K562 (cell line): ENCODE measurements at regions not wholly inside any gene's neighbourhood (a gene's known extent, or its start where the extent isn't known, plus 50 kb on each side); places are given as distances from the start of the nearest gene placed in this dataset.

Experiments used
- ATAC-seq: fragments of 200-7000 bp; cut with Tn5 transposase; 3 replicates; pipeline ENCODE4 v1.9.1; 2020; ENCODE audit warnings: moderate library complexity
- BruUV-seq: library from RNA; stranded (reverse); fragments of 400-500 nt; replicated peaks from 2 replicates; lab custom pipeline; 2021; lab: Mats Ljungman, UMichigan
- CTCF ChIA-PET: fragments of 300-600 bp; formaldehyde crosslinking; extraction: SDS; loops from one replicate; lab custom pipeline; 2021; ENCODE audit warnings: low intra/inter-chr PET ratio; lab: Yijun Ruan, JAX
- POLR2A ChIA-PET: fragments of 300-600, 350-650 bp; sonication (Branson Sonifier 250); formaldehyde crosslinking; extraction: SDS; loops from one replicate; lab custom pipeline; 2021; ENCODE audit warnings: antibody characterized with exemption, inconsistent platforms; lab: Yijun Ruan, JAX
- DNase-seq, 4 experiments: peaks; one replicate each; pipeline versions ENCODE4 v3.0.0 to v3.0.0-alpha.2; 2011 to 2018; ENCODE audit warnings: low spot score in 3 of 4, mixed read lengths in 3 of 4; ENCODE audit errors: extremely low read depth in 1 of 4
- FAIRE-seq: peaks from 2 replicates; lab custom pipeline; 2011; peaks lifted over from hg19 to GRCh38; lab: Jason Lieb, UNC
- H2AFZ ChIP-seq: 2 replicates; pipeline ENCODE4 v1.6.0; 2011; ENCODE audit warnings: low read depth, low read length, control low read depth, inconsistent platforms
- H3K27ac ChIP-seq: fragments of 200-600 bp; 3 replicates; pipeline ENCODE4 v1.8.0; 2011; ENCODE audit warnings: low read depth, mild to moderate bottlenecking, control low read depth, inconsistent platforms, low read length, moderate library complexity, mixed read lengths; ENCODE audit errors: extremely low read depth
- H3K27me3 ChIP-seq, 2 experiments: fragments of 300-600 bp in 1 of 2; 2 replicates in 1 of 2; 3 replicates in 1 of 2; pipeline versions ENCODE4 v1.6.0 to v1.8.0; 2011; ENCODE audit warnings: inconsistent platforms in 2 of 2, low read length in 2 of 2, mild to moderate bottlenecking in 1 of 2, mixed read lengths in 1 of 2, moderate library complexity in 1 of 2; ENCODE audit not compliant: control insufficient read depth in 2 of 2, insufficient read depth in 2 of 2
- H3K36me3 ChIP-seq: fragments of 300-600 bp; 3 replicates; pipeline ENCODE4 v1.8.0; 2011; ENCODE audit warnings: mild to moderate bottlenecking, low read length, inconsistent platforms; ENCODE audit not compliant: control insufficient read depth, insufficient read depth
- H3K4me1 ChIP-seq, 2 experiments: fragments of 200-600 bp in 1 of 2; replicated peaks in 1 of 2; 2 replicates in 1 of 2; 3 replicates in 1 of 2; pipeline versions ENCODE4 v1.5.1 to v1.8.0; 2011; ENCODE audit warnings: inconsistent platforms in 2 of 2, low read length in 2 of 2, mild to moderate bottlenecking in 1 of 2, mixed read lengths in 1 of 2, moderate library complexity in 1 of 2; ENCODE audit not compliant: control insufficient read depth in 2 of 2, insufficient read depth in 2 of 2
- H3K4me2 ChIP-seq: 2 replicates; pipeline ENCODE4 v1.6.1; 2011; ENCODE audit warnings: low read length, control low read depth, inconsistent platforms, mixed read lengths; ENCODE audit not compliant: insufficient read depth
- H3K4me3 ChIP-seq: fragments of 200-600 bp; sonication (generic), shearing (Covaris generic); 2 replicates; pipeline ENCODE4 v1.5.1; 2016; ENCODE audit warnings: control low read depth, inconsistent platforms
- H3K79me2 ChIP-seq: fragments of 200-600 bp; 3 replicates; pipeline ENCODE4 v1.8.0; 2011; ENCODE audit warnings: low read length, inconsistent platforms; ENCODE audit not compliant: control insufficient read depth, insufficient read depth
- H3K9ac ChIP-seq, 2 experiments: 2 replicates each; pipeline versions ENCODE4 v1.6.0 to v1.6.1; 2011; ENCODE audit warnings: low read depth in 2 of 2, low read length in 2 of 2, control low read depth in 1 of 2, inconsistent platforms in 1 of 2, mild to moderate bottlenecking in 1 of 2, mixed read lengths in 1 of 2; ENCODE audit not compliant: insufficient read depth in 1 of 2
- H3K9me1 ChIP-seq: one replicate; pipeline ENCODE4 v1.6.0; 2011; ENCODE audit warnings: inconsistent platforms, mild to moderate bottlenecking, low read length, moderate library complexity; ENCODE audit not compliant: control insufficient read depth, insufficient read depth
- H3K9me3 ChIP-seq: replicated peaks from 2 replicates; pipeline ENCODE4 v1.5.1; 2011; ENCODE audit warnings: low read depth, low read length, inconsistent platforms; ENCODE audit not compliant: control insufficient read depth, insufficient read depth
- H4K20me1 ChIP-seq: replicated peaks from 2 replicates; pipeline ENCODE4 v1.6.1; 2011; ENCODE audit warnings: low read length, inconsistent platforms, mixed read lengths; ENCODE audit not compliant: control insufficient read depth, insufficient read depth
- TFAM ChIP-seq: fragments of 250-450 bp; sonication (Bioruptor Pico); conservative IDR thresholded peaks from 2 replicates; pipeline ENCODE4 v1.5.0; 2021; ENCODE audit warnings: mild to moderate bottlenecking, moderate library complexity
- YBX1 ChIP-seq: fragments of 450-650 bp; IDR thresholded peaks from 2 replicates; pipeline ENCODE4 v1.7.1; 2016; ENCODE audit warnings: mild to moderate bottlenecking
- ZBTB7A ChIP-seq: IDR thresholded peaks from 2 replicates; pipeline ENCODE4 v1.6.1; 2011; ENCODE audit warnings: low read depth, mild to moderate bottlenecking, low read length, moderate library complexity, borderline replicate concordance; ENCODE audit not compliant: control insufficient read depth
- WGBS: fragments of 100-300 bp; shearing (Covaris generic); methylation state at CpG from one replicate; pipeline ENCODE4 v1.1.6; 2016; ENCODE audit warnings: low coverage, mixed read lengths; ENCODE audit not compliant: insufficient coverage; ENCODE audit errors: missing lambda C conversion rate; 5-methylcytosine and 5-hydroxymethylcytosine counted together
- in situ Hi-C: fragments of 300-500 bp; cut with MboI; formaldehyde crosslinking; loops from 4 replicates; pipeline ENCODE4 v1.15.0; 2018; ENCODE audit warnings: inconsistent platforms, mixed read lengths
- intact Hi-C: fragments of 100-400 bp; cut with micrococcal nuclease; formaldehyde crosslinking; loops from 2 replicates; pipeline ENCODE4 v1.14.2; 2022
- TF ChIP-seq, protein P1 (sequence below), 3 experiments: fragments of 200-800 bp in 1 of 3; fragments of 250-450 bp in 1 of 3; fragments of 450-650 bp in 1 of 3; sonication (Bioruptor Pico) in 1 of 3; sonication (Bioruptor generic) in 1 of 3; formaldehyde crosslinking in 1 of 3; IDR thresholded peaks; 2 replicates each; pipeline versions ENCODE4 v1.6.1 to v1.8.0; 2016 to 2022; ENCODE audit warnings: mild to moderate bottlenecking in 2 of 3, missing genetic modification characterization in 2 of 3, missing compliant biosample characterization in 1 of 3, moderate library complexity in 1 of 3

DNA sequence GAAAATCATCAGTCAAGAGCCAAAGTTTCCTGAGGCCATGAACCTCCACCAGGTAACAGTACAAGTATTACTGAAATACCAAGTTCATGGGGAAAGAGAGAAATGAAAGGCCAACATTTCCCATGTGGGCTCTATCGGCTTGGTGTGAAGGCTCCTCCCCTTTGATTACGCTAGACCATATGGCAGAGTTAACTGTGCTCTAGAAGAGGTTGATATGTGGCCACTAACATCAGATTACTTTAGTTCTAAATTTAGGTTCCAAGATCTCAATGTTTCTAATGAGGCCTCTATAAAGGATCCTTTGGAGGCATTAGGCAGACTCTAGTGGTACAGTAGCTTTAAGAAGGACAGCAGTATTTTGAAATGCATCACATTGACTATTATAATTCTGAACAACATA is 127.1 kb downstream of the SEMA6D start (continued):
- TF ChIP-seq, protein P1, sequence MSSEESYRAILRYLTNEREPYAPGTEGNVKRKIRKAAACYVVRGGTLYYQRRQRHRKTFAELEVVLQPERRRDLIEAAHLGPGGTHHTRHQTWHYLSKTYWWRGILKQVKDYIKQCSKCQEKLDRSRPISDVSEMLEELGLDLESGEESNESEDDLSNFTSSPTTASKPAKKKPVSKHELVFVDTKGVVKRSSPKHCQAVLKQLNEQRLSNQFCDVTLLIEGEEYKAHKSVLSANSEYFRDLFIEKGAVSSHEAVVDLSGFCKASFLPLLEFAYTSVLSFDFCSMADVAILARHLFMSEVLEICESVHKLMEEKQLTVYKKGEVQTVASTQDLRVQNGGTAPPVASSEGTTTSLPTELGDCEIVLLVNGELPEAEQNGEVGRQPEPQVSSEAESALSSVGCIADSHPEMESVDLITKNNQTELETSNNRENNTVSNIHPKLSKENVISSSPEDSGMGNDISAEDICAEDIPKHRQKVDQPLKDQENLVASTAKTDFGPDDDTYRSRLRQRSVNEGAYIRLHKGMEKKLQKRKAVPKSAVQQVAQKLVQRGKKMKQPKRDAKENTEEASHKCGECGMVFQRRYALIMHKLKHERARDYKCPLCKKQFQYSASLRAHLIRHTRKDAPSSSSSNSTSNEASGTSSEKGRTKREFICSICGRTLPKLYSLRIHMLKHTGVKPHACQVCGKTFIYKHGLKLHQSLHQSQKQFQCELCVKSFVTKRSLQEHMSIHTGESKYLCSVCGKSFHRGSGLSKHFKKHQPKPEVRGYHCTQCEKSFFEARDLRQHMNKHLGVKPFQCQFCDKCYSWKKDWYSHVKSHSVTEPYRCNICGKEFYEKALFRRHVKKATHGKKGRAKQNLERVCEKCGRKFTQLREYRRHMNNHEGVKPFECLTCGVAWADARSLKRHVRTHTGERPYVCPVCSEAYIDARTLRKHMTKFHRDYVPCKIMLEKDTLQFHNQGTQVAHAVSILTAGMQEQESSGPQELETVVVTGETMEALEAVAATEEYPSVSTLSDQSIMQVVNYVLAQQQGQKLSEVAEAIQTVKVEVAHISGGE (CRISPR knock-in tag; IDR thresholded peaks at IDR 0.05): no peak
- no peak for TF ChIP-seq YBX1
- no peak for TF ChIP-seq ZBTB7A

GRCh38 chr15:47846128-47846868 is 129.0 kb downstream of the SEMA6D start:
- no peaks in the 10 kb centered on the region for H3K36me3 ChIP-seq
- no peak for DNase-seq
- ChIA-PET CTCF (no interaction called here), POLR2A (no interaction called here)
- no peak overlapping the region for H3K4me3 ChIP-seq
- no peaks in the 10 kb centered on the region for H3K79me2 ChIP-seq
- H3K9me3 ChIP-seq: no peaks in the 10 kb centered on the region
- H2AFZ ChIP-seq: no peak overlapping the region
- H3K4me1 ChIP-seq: no peaks in the 10 kb centered on the region
- TF ChIP-seq TFAM (CRISPR knock-in tag): no peak
- no peaks in the 10 kb centered on the region for H4K20me1 ChIP-seq
- no peak for FAIRE-seq
- no peak overlapping the region for H3K27ac ChIP-seq
- WGBS: 0% methylated on average over 1 of the region's 2 CpGs
- no peak for ATAC-seq
- in situ Hi-C loops (no loop called here), intact Hi-C loops (no loop called here)
- H3K4me2 ChIP-seq: no peak overlapping the region
- H3K9me1 ChIP-seq: no peaks in the 10 kb centered on the region
- H3K9ac ChIP-seq: no peak overlapping the region
- no peaks in the 10 kb centered on the region for H3K27me3 ChIP-seq
- BruUV-seq: no TSS peak
